ENCODE measurements at regions not wholly inside any gene's neighbourhood (a gene's known extent, or its start where the extent isn't known, plus 50 kb on each side); places are given as distances from the start of the nearest gene placed in this dataset.

DNA sequence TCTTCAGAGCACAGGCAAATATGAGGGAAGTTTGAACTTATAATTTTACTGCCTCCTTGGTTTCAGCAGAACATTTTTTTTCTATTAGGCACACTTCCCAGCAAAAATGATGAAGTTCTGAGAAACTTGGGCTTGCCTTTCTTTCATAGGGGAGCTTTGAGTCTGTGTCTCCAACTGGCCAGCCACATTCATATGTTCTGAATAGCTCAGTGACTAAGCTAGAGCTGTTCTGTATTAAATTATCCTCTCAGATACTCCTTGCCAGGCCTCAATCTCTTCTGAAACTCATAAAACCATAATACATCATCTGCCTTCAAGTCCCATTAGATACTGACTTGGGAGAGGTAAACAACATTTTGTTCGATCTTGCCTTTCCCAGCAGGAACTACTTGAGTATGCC lies 476.5 kb downstream of the GPAM start:
- intact Hi-C loops (cut with micrococcal nuclease), result no loop called here

- intact Hi-C loops (cut with micrococcal nuclease), result no loop called here
Measured at GRCh38 chr10:111709603-111710002, 474.0 kb downstream of the GPAM start.

DNA sequence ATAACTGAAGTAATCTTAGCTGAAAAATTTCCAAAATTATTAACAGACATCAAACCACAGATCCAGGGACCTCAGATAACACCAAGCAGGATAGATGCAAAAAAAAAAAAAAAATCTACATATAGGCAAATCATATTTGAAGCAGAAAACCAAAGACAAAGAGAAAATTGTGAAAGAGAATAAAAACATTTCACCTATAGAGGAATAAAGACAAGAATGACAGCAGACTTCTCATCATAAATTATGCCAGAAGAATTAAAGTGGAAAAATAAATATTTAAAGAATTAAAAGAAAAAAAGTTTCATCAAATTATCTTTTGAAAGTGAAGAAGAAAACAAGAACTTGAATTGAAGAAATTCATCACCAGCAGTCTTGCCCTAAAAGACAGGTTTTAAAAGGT lies 467.5 kb downstream of the GPAM start:
- intact Hi-C loops (cut with micrococcal nuclease), result no loop called here

DNA sequence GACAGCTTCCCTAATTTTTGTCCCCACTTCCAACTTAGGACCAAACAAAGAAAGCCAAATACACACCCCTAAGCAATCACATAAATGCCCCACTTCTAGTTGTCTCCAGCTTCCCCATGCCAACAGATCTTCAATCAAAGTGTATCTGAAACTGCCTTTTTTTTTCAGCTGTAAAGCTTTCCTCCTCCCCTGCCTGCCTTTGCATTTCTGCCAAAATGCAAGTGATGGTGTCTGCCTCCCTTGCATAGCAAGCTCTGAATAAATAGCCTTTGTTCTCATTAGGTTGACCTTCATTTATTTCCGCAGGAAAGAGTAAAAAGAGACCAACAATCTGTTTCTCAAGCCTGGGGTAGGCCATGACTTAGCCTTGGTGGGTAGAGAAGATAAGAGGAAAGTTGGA lies 459.4 kb downstream of the GPAM start:
- intact Hi-C loops (cut with micrococcal nuclease), result no loop called here

GRCh38 chr10:111725050-111725449 lies 458.5 kb downstream of the GPAM start:
- intact Hi-C loops (cut with micrococcal nuclease), result no loop called here

- intact Hi-C loops (cut with micrococcal nuclease), result no loop called here
Measured at GRCh38 chr10:111732166-111732785, 451.3 kb downstream of the GPAM start.

DNA sequence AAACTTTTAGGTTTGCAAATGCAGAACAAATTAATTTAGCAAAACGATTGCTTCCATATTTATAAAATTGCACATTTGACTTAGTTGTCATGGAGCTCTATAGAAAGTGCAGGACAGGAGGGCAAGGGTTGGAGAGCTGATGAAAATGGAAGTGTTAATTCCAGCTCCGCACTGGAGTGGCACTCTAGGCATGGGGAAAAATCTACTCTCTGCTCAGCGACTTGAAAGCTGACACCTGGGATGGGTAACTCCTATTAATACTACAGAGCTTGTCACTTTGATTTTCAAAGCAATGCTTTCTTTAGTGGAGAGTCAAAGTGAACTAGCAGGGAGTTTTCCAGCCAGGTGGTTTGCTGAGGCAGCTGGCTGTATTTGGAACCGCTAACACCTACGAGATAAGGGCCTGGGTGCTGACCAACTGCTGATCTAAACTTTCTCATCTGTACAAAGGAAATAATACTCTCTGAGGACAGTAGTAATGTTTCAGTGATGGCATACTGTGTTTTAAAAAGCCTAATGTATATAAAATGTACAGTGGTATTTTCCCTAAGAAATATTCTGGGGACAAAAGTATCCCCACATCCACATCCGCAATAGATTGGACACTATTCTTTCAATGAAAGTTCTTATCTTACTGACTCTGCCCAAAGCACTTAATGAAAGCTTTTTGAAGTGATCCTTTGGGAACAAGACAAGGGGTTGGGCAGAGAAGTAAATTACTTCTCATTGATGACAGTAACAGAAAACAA lies 444.3 kb downstream of the GPAM start:
- intact Hi-C loops (cut with micrococcal nuclease), result no loop called here

GRCh38 chr10:111739874-111740139 lies 443.8 kb downstream of the GPAM start:
- intact Hi-C loops (cut with micrococcal nuclease), result no loop called here

- intact Hi-C loops (cut with micrococcal nuclease), result no loop called here
Measured at GRCh38 chr10:111745982-111746381, 437.6 kb downstream of the GPAM start.

DNA sequence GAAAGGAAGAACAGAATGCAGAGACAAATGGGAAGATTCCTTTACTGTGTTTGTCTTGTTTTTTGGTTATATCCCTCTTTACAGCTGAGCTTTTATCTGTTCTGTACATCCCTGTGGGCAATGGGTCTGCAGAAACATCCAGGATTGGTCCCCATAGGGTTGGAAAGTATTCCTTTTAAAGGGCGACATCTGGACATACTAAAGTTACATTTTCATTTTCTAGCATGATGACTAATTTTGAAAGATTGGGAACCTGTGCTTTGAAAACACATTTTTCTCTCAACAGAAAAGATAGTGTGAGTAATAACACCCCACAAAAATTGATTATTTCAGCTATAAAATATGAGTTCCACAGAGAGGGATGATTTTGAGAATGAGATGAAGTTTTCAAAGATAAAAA lies 435.8 kb downstream of the GPAM start:
- intact Hi-C loops (cut with micrococcal nuclease), result no loop called here

- intact Hi-C loops (cut with micrococcal nuclease), result no loop called here
Measured at GRCh38 chr10:111748184-111748583, 435.4 kb downstream of the GPAM start.

DNA sequence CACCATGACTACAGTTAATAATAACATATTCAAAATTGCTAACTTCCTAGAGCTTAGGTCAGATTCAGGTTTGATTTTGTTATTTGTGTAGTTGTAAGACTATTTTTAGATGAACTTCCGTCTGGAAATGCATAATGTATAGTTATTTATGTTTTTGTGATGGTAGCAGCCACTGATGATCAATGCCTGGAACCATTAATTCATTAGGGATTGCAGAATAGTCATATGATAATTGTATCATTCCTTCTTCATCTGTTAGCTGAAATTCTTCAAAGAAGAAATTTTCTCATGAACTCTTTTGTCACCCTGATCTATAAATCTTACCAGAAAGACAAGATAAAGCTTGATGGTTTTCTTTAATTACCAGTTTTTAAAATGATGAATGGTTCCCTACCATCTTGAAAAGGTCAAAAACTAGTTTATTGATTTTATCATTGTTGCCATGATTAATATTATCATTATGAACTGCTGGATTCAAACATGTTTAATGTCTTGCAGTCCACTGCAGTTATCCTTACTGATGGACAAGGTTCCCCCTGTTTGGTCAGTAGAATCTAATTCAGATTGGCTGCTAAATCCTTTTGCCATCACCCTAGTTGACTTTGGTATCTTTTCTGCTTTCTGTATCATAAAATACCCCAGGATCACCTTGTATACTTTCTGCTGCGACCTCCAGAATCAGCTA lies 433.3 kb downstream of the GPAM start:
- intact Hi-C loops (cut with micrococcal nuclease), result no loop called here

DNA sequence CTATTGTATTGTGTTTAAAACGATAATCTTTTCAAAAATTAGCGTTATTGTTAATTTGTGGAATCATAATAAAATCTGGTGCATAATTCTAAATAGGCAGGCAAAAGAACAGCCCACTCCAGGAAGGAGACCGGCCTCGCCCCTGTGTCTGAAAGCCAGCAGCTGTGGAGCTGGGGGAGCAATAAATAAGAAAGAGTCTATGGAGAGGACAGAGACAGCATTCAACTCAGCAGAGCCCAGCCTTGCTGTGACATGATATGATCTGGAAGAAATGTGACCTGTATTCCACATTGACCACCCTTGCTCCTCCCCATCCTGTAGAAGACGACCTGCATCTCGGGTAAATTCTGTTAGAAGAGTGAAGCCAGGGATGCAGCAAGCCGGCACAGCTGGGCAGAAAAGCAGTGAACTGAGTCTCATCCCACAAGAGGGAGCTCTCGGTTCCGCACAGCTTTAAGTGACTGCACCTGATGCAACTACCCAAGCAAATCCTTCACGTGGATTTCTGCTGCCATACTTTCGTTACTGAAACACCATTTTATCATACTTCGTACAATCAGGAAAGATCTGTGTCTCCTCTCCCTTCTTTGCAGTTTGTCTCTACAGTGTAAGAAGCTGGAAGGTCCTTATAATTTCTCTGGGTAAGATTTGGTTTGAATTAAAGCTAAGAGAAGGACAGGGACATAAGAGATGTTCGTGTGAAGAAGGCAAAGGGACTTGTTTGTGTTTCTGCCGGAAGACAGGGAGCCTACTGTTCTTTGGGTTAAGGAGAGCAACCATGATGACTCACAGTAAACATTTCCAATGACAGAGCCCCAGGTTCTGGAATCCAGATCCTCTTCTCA lies 427.1 kb downstream of the GPAM start:
- intact Hi-C loops (cut with micrococcal nuclease), result loop anchor here (5.0 kb wide), 1 partner anchor 381 kb away; no protein-coding TSS in a partner anchor

GRCh38 chr10:111758593-111758992 lies 425.0 kb downstream of the GPAM start:
- intact Hi-C loops (cut with micrococcal nuclease), result loop anchor here (5.0 kb wide), 1 partner anchor 379 kb away; no protein-coding TSS in a partner anchor

GRCh38 chr10:111762114-111762513 lies 421.5 kb downstream of the GPAM start:
- intact Hi-C loops (cut with micrococcal nuclease), result no loop called here

GRCh38 chr10:111765216-111765615 lies 418.3 kb downstream of the GPAM start:
- intact Hi-C loops (cut with micrococcal nuclease), result no loop called here

GRCh38 chr10:111766464-111766863 lies 417.1 kb downstream of the GPAM start:
- intact Hi-C loops (cut with micrococcal nuclease), result no loop called here

DNA sequence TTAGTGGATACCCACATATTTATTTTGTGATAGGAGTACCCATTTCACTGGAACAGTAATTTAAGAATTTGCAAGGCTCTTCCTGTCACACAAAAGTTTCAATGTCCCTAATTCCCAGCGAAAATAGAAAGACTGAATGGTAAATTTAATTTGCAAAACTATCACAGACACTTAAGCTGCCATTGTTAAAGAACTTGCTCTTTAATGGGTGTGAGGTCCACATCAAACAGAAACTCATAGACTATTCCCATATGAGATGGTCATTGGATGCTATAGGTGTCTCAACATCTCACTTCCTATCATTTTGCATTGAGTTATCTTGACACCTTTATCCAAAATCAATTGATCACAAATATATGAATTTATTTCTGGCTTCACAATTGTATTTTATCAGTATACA lies 415.9 kb downstream of the GPAM start:
- intact Hi-C loops (cut with micrococcal nuclease), result no loop called here

DNA sequence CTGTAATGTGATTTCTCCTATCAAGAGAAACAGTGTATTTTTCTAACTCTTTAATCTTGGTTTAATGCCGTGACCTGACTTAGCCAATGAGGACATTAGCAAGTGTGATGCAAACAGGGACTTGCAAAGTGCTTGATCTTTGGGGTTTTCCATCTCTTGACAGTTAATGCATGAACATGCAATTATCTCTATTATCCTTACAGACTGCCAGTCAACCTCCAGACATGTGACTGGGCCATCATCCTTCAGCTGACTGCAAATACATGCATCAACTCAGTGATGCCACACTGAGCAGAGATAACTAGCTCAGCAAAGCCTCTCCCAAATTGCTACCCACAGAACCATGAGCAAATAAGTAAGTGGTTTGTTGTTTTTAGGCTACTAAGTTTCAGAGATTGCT lies 409.6 kb downstream of the GPAM start:
- intact Hi-C loops (cut with micrococcal nuclease), result no loop called here

DNA sequence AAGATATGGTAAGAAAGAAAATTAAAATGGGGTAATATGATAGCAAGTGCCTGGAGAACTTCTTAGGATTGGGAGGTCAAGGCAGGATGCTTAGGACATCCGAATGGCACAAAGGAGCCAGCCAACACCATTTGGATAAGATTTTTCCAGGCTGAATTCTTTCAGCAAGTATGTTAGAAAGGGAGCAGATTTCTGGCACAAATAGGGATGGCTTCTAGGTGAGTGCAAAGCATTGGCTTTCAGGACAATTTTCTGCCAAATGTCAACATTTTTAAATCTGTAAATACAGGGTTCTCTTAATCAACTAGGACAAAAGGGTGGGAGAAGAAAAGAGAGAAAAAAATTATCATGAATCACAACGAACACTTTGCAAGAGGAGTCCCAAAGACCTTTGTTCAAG lies 409.1 kb downstream of the GPAM start:
- intact Hi-C loops (cut with micrococcal nuclease), result no loop called here

- intact Hi-C loops (cut with micrococcal nuclease), result no loop called here
Measured at GRCh38 chr10:111784436-111784835, 399.1 kb downstream of the GPAM start.

DNA sequence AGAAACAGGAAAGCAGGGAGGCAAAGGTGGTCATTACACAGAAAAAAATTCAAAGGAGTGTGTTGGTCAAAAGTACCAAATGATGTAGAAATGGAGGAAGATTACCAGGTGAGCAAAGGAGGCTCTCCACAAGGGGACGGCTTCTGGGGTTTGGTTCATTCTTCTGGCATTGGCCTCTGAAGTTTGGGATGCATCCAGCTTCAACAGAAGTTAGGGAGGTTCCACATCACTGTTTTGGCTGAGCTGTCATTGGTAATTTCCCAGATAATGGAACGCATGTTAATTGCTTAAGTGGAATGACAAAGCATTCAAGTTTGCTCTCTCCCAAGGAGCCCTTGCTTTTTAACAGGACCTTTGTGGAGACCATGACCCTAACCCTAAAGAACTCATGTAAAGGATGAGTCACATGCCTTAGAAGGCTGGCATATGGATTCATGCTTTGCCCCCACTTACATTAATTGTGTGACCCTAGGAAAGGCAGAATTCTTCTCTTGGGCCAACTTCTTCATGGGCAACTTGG lies 398.6 kb downstream of the GPAM start:
- intact Hi-C loops (cut with micrococcal nuclease), result no loop called here
